Retina (tissue), 1 donor: ENCODE measurements at regions not wholly inside any gene's neighbourhood (a gene's known extent, or its start where the extent isn't known, plus 50 kb on each side); places are given as distances from the start of the nearest gene placed in this dataset.

Source experiments
- DNase-seq: peaks from one replicate; pipeline ENCODE4 v3.0.0-alpha.2; 2016

GRCh38 chr12:124423761-124424515 is 129.0 kb downstream of the RFLNA start:
- DNase-seq: no peak

- DNase-seq: no peak
These were observed 128.0 kb downstream of the RFLNA start for GRCh38 chr12:124422570-124423523.

GRCh38 chr12:124422142-124422569 is 127.3 kb downstream of the RFLNA start:
- no peak for DNase-seq

- DNase-seq: peak; percentile 58
These were observed 126.2 kb downstream of the RFLNA start for GRCh38 chr12:124420996-124421674.

GRCh38 chr12:124420041-124420995 is 125.4 kb downstream of the RFLNA start:
- DNase-seq: no peak

- no peak for DNase-seq
These were observed 124.6 kb downstream of the RFLNA start for GRCh38 chr12:124419292-124420040.

GRCh38 chr12:124418791-124419190 is 123.9 kb downstream of the RFLNA start:
- no peak for DNase-seq

- DNase-seq: no peak
These were observed 123.3 kb downstream of the RFLNA start for GRCh38 chr12:124418156-124418555.

- DNase-seq: no peak
These were observed 121.9 kb downstream of the RFLNA start for GRCh38 chr12:124416516-124417395.

- peak; percentile 44 for DNase-seq
These were observed 120.2 kb downstream of the RFLNA start for GRCh38 chr12:124415064-124415463.

GRCh38 chr12:124413915-124414314 is 119.0 kb downstream of the RFLNA start:
- no peak for DNase-seq

GRCh38 chr12:124413401-124413800 is 118.5 kb downstream of the RFLNA start:
- DNase-seq: no peak

GRCh38 chr12:124412646-124413015 is 117.7 kb downstream of the RFLNA start:
- no peak for DNase-seq

GRCh38 chr12:124411953-124412645 is 117.2 kb downstream of the RFLNA start:
- no peak for DNase-seq

- peak; percentile 32 for DNase-seq
These were observed 116.5 kb downstream of the RFLNA start for GRCh38 chr12:124411281-124411878.

GRCh38 chr12:124410354-124411175 is 115.7 kb downstream of the RFLNA start:
- peak; percentile 33 for DNase-seq

GRCh38 chr12:124408822-124409517 is 114.1 kb downstream of the RFLNA start:
- DNase-seq: no peak

GRCh38 chr12:124407074-124407473 is 112.2 kb downstream of the RFLNA start:
- DNase-seq: no peak
